ENCODE measurements at regions not wholly inside any gene's neighbourhood (a gene's known extent, or its start where the extent isn't known, plus 50 kb on each side); places are given as distances from the start of the nearest gene placed in this dataset.

DNA sequence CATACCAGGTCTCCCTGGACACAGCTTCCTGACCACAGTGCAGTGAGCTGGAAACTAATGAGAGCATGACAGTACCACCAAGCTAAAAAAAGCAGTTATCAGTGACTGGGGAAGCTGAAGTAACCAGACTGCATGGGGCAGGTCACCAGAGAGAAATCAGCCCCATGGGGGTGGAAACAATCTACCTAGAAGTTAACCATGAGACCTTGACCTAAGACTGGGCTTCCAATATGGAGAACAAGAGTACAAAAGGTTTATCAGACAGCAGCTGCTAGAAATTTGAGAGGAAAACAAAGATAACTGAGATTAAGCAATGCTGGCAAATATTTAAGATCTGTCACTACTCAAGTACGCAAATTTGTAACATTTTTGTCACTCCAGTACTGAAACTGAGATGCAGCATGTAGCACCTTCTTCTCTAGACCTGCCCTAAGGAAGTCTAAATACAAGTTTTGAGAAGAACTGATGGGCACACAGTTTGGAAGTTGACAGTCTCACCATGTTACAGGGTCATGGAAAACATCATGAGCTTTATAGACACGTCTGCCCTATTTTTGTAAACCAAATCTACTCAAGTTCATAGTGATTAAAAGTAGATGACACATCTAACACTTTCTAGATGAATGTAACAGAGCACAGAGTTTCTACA lies 2641.8 kb upstream of the PCDH20 start:
- WGBS, result 38% methylated on average over 2 of the region's 2 CpGs

DNA sequence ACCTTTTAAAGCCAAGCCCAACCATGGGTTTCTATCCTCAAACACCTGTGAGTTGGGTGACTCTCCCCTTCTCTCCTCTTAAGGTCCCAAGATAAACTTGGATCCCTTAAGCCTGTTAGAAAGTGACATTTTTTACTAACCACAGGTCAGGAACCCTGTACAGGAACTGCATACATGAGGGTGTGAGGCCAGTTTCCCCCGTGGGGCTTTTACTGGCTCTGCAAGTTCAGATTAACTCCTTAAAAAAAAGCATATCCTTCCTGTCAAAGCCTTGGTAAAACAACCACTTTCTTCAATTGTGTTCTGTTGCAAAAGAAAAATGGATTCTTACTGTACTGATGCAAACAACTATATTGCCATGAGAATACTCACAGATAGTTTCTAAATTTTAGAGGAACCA lies 2638.7 kb upstream of the PCDH20 start:
- 32% methylated on average over 1 of the region's 1 CpG for WGBS
- no peaks in the 10 kb centered on the region for H3K9me3 ChIP-seq (ENCODE audit: control insufficient read depth in 4 of 4, low read length in 3 of 4)
- DNase-seq (ENCODE audit: low spot score), result no peak

More for the DNA sequence above, 2641.8 kb upstream of the PCDH20 start:
- Histone ChIP-seq H3K4me3 (ENCODE audit: low read depth in 1 of 3, low read length in 3 of 3) (no peak overlapping the region), H3K9me3 (ENCODE audit: control insufficient read depth in 4 of 4, low read length in 3 of 4) (no peaks in the 10 kb centered on the region), H3K27ac (ENCODE audit: low read depth in 1 of 2, low read length in 2 of 2) (no peak overlapping the region), H3K9ac (ENCODE audit: low read depth in 1 of 2, low read length in 2 of 2) (no peak overlapping the region), H3K27me3 (ENCODE audit: control insufficient read depth in 4 of 4, insufficient read depth in 4 of 4, low read length in 3 of 4) (no peaks in the 10 kb centered on the region), H3K4me1 (ENCODE audit: control insufficient read depth in 4 of 4, insufficient read depth in 4 of 4, low read length in 3 of 4) (no peaks in the 10 kb centered on the region), H3K36me3 (ENCODE audit: control insufficient read depth in 4 of 4, insufficient read depth in 3 of 4, low read depth in 1 of 4, low read length in 3 of 4) (no peaks in the 10 kb centered on the region)
- DNase-seq (ENCODE audit: low spot score), result no peak
- TF ChIP-seq, protein P1, sequence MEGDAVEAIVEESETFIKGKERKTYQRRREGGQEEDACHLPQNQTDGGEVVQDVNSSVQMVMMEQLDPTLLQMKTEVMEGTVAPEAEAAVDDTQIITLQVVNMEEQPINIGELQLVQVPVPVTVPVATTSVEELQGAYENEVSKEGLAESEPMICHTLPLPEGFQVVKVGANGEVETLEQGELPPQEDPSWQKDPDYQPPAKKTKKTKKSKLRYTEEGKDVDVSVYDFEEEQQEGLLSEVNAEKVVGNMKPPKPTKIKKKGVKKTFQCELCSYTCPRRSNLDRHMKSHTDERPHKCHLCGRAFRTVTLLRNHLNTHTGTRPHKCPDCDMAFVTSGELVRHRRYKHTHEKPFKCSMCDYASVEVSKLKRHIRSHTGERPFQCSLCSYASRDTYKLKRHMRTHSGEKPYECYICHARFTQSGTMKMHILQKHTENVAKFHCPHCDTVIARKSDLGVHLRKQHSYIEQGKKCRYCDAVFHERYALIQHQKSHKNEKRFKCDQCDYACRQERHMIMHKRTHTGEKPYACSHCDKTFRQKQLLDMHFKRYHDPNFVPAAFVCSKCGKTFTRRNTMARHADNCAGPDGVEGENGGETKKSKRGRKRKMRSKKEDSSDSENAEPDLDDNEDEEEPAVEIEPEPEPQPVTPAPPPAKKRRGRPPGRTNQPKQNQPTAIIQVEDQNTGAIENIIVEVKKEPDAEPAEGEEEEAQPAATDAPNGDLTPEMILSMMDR (IDR thresholded peaks at IDR 0.05; ENCODE audit: low read depth, low read length, missing input control), result no peak

More for the DNA sequence above, 2638.7 kb upstream of the PCDH20 start:
- no peaks in the 10 kb centered on the region for H3K4me1 ChIP-seq (ENCODE audit: control insufficient read depth in 4 of 4, insufficient read depth in 4 of 4, low read length in 3 of 4)
- H3K36me3 ChIP-seq (ENCODE audit: control insufficient read depth in 4 of 4, insufficient read depth in 3 of 4, low read depth in 1 of 4, low read length in 3 of 4), result no peaks in the 10 kb centered on the region
- TF ChIP-seq YY1 (IDR thresholded peaks at IDR 0.05) (no peak), TAF1 (conservative IDR thresholded peaks at IDR 0.05) (no peak), GABPA (IDR thresholded peaks at IDR 0.05 in 1 of 2, conservative IDR thresholded peaks at IDR 0.05 in 1 of 2) (no peak), NR2F2 (IDR thresholded peaks at IDR 0.05) (no peak), FOXA2 (IDR thresholded peaks at IDR 0.05) (no peak), EGR1 (IDR thresholded peaks at IDR 0.05; ENCODE audit: low read depth in 2 of 2) (no peak), JUND (IDR thresholded peaks at IDR 0.05) (no peak), FOXA1 (IDR thresholded peaks at IDR 0.05) (no peak), HNF4G (IDR thresholded peaks at IDR 0.05) (no peak), RAD21 (IDR thresholded peaks at IDR 0.05) (no peak), SP1 (IDR thresholded peaks at IDR 0.05) (no peak), RXRA (IDR thresholded peaks at IDR 0.05) (no peak)
- TF ChIP-seq, protein P2, sequence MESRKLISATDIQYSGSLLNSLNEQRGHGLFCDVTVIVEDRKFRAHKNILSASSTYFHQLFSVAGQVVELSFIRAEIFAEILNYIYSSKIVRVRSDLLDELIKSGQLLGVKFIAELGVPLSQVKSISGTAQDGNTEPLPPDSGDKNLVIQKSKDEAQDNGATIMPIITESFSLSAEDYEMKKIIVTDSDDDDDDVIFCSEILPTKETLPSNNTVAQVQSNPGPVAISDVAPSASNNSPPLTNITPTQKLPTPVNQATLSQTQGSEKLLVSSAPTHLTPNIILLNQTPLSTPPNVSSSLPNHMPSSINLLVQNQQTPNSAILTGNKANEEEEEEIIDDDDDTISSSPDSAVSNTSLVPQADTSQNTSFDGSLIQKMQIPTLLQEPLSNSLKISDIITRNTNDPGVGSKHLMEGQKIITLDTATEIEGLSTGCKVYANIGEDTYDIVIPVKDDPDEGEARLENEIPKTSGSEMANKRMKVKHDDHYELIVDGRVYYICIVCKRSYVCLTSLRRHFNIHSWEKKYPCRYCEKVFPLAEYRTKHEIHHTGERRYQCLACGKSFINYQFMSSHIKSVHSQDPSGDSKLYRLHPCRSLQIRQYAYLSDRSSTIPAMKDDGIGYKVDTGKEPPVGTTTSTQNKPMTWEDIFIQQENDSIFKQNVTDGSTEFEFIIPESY (IDR thresholded peaks at IDR 0.05), result no peak
- TF ChIP-seq, protein P3, sequence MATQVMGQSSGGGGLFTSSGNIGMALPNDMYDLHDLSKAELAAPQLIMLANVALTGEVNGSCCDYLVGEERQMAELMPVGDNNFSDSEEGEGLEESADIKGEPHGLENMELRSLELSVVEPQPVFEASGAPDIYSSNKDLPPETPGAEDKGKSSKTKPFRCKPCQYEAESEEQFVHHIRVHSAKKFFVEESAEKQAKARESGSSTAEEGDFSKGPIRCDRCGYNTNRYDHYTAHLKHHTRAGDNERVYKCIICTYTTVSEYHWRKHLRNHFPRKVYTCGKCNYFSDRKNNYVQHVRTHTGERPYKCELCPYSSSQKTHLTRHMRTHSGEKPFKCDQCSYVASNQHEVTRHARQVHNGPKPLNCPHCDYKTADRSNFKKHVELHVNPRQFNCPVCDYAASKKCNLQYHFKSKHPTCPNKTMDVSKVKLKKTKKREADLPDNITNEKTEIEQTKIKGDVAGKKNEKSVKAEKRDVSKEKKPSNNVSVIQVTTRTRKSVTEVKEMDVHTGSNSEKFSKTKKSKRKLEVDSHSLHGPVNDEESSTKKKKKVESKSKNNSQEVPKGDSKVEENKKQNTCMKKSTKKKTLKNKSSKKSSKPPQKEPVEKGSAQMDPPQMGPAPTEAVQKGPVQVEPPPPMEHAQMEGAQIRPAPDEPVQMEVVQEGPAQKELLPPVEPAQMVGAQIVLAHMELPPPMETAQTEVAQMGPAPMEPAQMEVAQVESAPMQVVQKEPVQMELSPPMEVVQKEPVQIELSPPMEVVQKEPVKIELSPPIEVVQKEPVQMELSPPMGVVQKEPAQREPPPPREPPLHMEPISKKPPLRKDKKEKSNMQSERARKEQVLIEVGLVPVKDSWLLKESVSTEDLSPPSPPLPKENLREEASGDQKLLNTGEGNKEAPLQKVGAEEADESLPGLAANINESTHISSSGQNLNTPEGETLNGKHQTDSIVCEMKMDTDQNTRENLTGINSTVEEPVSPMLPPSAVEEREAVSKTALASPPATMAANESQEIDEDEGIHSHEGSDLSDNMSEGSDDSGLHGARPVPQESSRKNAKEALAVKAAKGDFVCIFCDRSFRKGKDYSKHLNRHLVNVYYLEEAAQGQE (IDR thresholded peaks at IDR 0.05), result no peak
- TF ChIP-seq, protein P1 (IDR thresholded peaks at IDR 0.05; ENCODE audit: low read depth, low read length, missing input control), result no peak
- TF ChIP-seq, protein P4, sequence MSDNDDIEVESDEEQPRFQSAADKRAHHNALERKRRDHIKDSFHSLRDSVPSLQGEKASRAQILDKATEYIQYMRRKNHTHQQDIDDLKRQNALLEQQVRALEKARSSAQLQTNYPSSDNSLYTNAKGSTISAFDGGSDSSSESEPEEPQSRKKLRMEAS (IDR thresholded peaks at IDR 0.05), result no peak
- no peak overlapping the region for H3K4me3 ChIP-seq (ENCODE audit: low read depth in 1 of 3, low read length in 3 of 3)
- no peak overlapping the region for H3K9ac ChIP-seq (ENCODE audit: low read depth in 1 of 2, low read length in 2 of 2)
- no peak overlapping the region for H3K27ac ChIP-seq (ENCODE audit: low read depth in 1 of 2, low read length in 2 of 2)
- H3K27me3 ChIP-seq (ENCODE audit: control insufficient read depth in 4 of 4, insufficient read depth in 4 of 4, low read length in 3 of 4), result no peaks in the 10 kb centered on the region

Data from liver (tissue), 8 donors.